HG03159 (cell line): ENCODE measurements at regions not wholly inside any gene's neighbourhood (a gene's known extent, or its start where the extent isn't known, plus 50 kb on each side); places are given as distances from the start of the nearest gene placed in this dataset.

Experiments used
- ATAC-seq: cut with Tn5 transposase; IDR thresholded peaks from one replicate; pipeline ENCODE4 v1.9.1; 2021; ENCODE audit warnings: mild to moderate bottlenecking, moderate library complexity; ENCODE audit not compliant: unreplicated experiment

GRCh38 chr10:90179696-90180407 is 478.5 kb downstream of the KIF20B start:
- no peak for ATAC-seq

- no peak for ATAC-seq
Measured at GRCh38 chr10:90180886-90181691, 479.7 kb downstream of the KIF20B start.

- ATAC-seq = no peak
Measured at GRCh38 chr10:90192825-90193224, 491.4 kb downstream of the KIF20B start.

- ATAC-seq = no peak
Measured at GRCh38 chr10:90193240-90193985, 492.0 kb downstream of the KIF20B start.

- no peak for ATAC-seq
Measured at GRCh38 chr10:90195288-90195840, 494.0 kb downstream of the KIF20B start.

DNA sequence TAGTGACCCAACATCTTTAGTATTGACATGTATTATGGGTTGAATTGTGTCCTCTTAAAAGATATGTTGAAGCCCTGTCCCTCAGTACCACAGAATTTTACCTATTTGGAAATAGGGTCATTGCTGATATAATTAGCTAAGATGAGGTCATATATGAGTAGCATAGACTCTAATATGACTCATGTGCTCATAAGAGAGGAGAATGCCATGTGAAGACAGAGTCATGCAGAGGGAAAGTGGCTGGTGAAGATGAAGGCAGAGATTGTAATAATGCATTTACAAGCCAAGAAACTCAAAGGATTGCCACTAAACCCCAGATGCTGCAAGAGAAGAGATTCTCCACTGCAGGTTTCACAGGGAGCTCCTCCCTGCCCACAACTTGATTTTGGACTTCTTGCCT is 496.4 kb downstream of the KIF20B start:
- no peak for ATAC-seq

DNA sequence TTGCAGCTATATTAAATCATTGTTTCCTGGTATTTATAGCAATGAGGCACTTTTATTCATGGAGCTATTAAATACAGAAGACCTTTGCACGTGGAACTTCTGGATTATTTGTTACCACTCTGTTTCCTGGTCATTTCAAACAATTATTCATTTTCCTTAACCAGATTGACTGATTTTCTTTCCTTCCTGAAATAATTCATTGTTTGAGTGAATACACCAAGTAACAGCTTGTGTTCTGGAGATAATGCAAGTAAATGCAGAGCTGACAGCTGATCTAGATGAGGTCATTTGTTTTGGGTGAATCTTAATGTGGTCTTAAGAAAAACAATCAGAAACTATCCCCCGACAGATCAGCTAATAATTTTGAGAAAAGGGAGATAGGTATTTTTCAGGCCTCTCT is 497.7 kb downstream of the KIF20B start:
- no peak for ATAC-seq

DNA sequence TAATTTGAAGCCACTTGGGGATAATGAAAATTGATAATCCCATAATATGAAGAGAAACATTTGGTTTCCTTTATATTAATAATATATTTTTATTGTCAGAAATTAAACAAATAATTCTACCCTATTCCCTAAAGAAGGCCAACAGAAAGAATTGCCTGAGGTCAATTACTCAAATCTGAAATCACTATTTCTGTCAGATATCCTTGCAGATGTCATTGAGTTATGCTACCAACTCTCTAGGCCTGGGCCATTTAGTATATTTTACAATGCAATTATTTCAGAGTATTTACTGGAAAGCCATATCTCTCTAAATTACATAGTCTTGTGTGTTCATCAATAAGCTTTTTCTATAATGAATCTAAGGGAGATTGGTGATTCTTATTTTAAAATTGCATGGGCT is 498.1 kb downstream of the KIF20B start:
- no peak for ATAC-seq

- ATAC-seq = no peak
Measured at GRCh38 chr10:90204131-90204955, 503.0 kb downstream of the KIF20B start.

GRCh38 chr10:90204956-90205314 is 503.5 kb downstream of the KIF20B start:
- ATAC-seq = no peak

DNA sequence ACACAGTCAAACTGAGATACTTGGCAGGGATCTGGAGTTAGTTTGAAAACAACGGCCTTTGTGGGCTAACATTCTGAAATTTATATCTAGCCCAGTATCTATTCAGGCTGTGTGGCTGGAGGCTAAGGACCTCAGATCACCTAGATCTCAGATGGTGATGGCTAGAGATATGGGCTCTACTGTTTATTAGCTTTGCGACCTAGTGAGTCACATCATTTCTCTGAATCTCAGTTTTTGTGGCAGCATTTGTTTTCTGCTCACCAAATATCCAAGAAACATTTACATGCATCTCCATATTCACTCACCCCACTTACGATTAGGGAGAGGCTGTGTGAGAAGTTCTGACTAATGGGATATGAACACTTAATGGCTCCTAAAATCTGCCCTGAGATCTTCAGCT is 503.9 kb downstream of the KIF20B start:
- ATAC-seq = no peak

GRCh38 chr10:90213346-90213745 is 512.0 kb downstream of the KIF20B start:
- ATAC-seq = no peak

GRCh38 chr10:90218846-90219245 is 517.5 kb downstream of the KIF20B start:
- ATAC-seq = no peak

GRCh38 chr10:90222372-90222771 is 521.0 kb downstream of the KIF20B start:
- ATAC-seq = no peak

- ATAC-seq = no peak
Measured at GRCh38 chr10:90222939-90223338, 521.5 kb downstream of the KIF20B start.

- ATAC-seq = no peak
Measured at GRCh38 chr10:90224791-90225566, 523.6 kb downstream of the KIF20B start.

DNA sequence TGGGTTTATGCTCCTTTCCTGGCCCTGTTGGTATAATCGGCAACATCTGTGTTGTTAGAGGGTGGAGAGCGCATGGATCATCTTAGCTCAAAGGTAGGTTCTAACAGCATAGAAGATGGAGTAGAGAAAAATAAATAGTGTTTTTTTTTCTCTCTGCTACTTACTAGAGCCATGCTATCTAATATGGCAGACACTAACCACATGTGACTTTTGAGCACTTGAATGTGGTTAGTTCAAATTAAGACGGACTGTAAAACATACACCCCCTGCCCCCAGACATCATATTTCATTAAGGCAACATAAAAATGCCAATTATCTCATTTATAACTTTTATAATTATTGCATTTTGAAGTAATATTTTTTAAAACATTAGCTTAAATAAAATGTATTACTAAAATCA is 525.1 kb downstream of the KIF20B start:
- no peak for ATAC-seq

- ATAC-seq = no peak
Measured at GRCh38 chr10:90227217-90227656, 525.8 kb downstream of the KIF20B start.

GRCh38 chr10:90227786-90228185 is 526.4 kb downstream of the KIF20B start:
- ATAC-seq = no peak

GRCh38 chr10:90229486-90229885 is 528.1 kb downstream of the KIF20B start:
- ATAC-seq = no peak
